Activated T-helper 17 cell treated with anti-CD3 and anti-CD28 coated beads, Interleukin-2, amount 50 U/mL, for 72 hours (primary cell): ENCODE measurements at regions not wholly inside any gene's neighbourhood (a gene's known extent, or its start where the extent isn't known, plus 50 kb on each side); places are given as distances from the start of the nearest gene placed in this dataset.
"Not testable (repeated sequence)": the region's sequence is repeated elsewhere in the genome, so short reads cannot be mapped to it uniquely, and the experiment has no call there.

Experiments used
- ATAC-seq: fragments of 150-1000 bp; cut with Tn5 transposase; replicated peaks from 2 replicates; pipeline ENCODE4 v1.10.0; 2021; ENCODE audit warnings: mild to moderate bottlenecking, moderate library complexity
- H3K27ac Mint-ChIP-seq: one replicate; pipeline ENCODE4 v1.8.0; 2022; ENCODE audit warnings: mixed read lengths
- H3K27me3 Mint-ChIP-seq: one replicate; pipeline ENCODE4 v1.8.0; 2022; ENCODE audit warnings: mixed read lengths
- H3K36me3 Mint-ChIP-seq: one replicate; pipeline ENCODE4 v1.8.0; 2022; ENCODE audit warnings: low read depth, mild to moderate bottlenecking, mixed read lengths
- H3K4me1 Mint-ChIP-seq: one replicate; pipeline ENCODE4 v1.8.0; 2022; ENCODE audit warnings: mixed read lengths
- H3K4me3 Mint-ChIP-seq: one replicate; pipeline ENCODE4 v1.8.0; 2022; ENCODE audit warnings: mild to moderate bottlenecking, mixed read lengths
- H3K9me3 Mint-ChIP-seq: one replicate; pipeline ENCODE4 v1.8.0; 2022; ENCODE audit warnings: mixed read lengths

- H3K4me1 Mint-ChIP-seq: no peaks in the 10 kb centered on the region
- H3K27me3 Mint-ChIP-seq: peaks cover 18% of the 10 kb centered on the region
- H3K9me3 Mint-ChIP-seq: no peaks in the 10 kb centered on the region
- H3K27ac Mint-ChIP-seq: no peak overlapping the region
- peak; percentile 83 for ATAC-seq
- H3K36me3 Mint-ChIP-seq: no peaks in the 10 kb centered on the region
- H3K4me3 Mint-ChIP-seq: no peak overlapping the region
Observed at GRCh38 chr9:33623658-33624586, 99.9 kb downstream of the ANKRD18B start.

- H3K36me3 Mint-ChIP-seq, H3K9me3 Mint-ChIP-seq, H3K27ac Mint-ChIP-seq, ATAC-seq, H3K4me3 Mint-ChIP-seq, H3K4me1 Mint-ChIP-seq: not testable (repeated sequence)
- peaks cover 23% of the 10 kb centered on the region for H3K27me3 Mint-ChIP-seq
Observed at GRCh38 chr9:33628318-33628717, 104.3 kb downstream of the ANKRD18B start.

- H3K27me3 Mint-ChIP-seq: peaks cover 27% of the 10 kb centered on the region
- H3K27ac Mint-ChIP-seq: no peak overlapping the region
- no peaks in the 10 kb centered on the region for H3K36me3 Mint-ChIP-seq
- no peaks in the 10 kb centered on the region for H3K4me1 Mint-ChIP-seq
- no peak overlapping the region for H3K4me3 Mint-ChIP-seq
- peak; percentile 59 for ATAC-seq
- no peaks in the 10 kb centered on the region for H3K9me3 Mint-ChIP-seq
Observed at GRCh38 chr9:33628865-33629410, 104.9 kb downstream of the ANKRD18B start.

GRCh38 chr9:33633636-33634035 is 109.6 kb downstream of the ANKRD18B start:
- no peak overlapping the region for H3K27ac Mint-ChIP-seq
- ATAC-seq: no peak
- no peaks in the 10 kb centered on the region for H3K9me3 Mint-ChIP-seq
- H3K27me3 Mint-ChIP-seq: peaks cover 52% of the 10 kb centered on the region
- H3K4me3 Mint-ChIP-seq: no peak overlapping the region
- no peaks in the 10 kb centered on the region for H3K36me3 Mint-ChIP-seq
- H3K4me1 Mint-ChIP-seq: no peaks in the 10 kb centered on the region

- Mint-ChIP-seq H3K4me1 (no peaks in the 10 kb centered on the region), H3K4me3 (no peak overlapping the region), H3K27ac (no peak overlapping the region), H3K27me3 (peaks cover 57% of the 10 kb centered on the region), H3K9me3 (no peaks in the 10 kb centered on the region), H3K36me3 (no peaks in the 10 kb centered on the region)
- no peak for ATAC-seq
Observed at GRCh38 chr9:33637881-33638280, 113.8 kb downstream of the ANKRD18B start.

GRCh38 chr9:33638391-33638915 is 114.4 kb downstream of the ANKRD18B start:
- Mint-ChIP-seq H3K9me3 (no peaks in the 10 kb centered on the region), H3K4me1 (no peaks in the 10 kb centered on the region), H3K27ac (no peak overlapping the region), H3K36me3 (no peaks in the 10 kb centered on the region), H3K4me3 (no peak overlapping the region), H3K27me3 (peaks cover 52% of the 10 kb centered on the region)
- ATAC-seq: no peak

GRCh38 chr9:33645706-33646105 is 121.7 kb downstream of the ANKRD18B start:
- Mint-ChIP-seq H3K4me1 (no peaks in the 10 kb centered on the region), H3K27me3 (peaks cover 28% of the 10 kb centered on the region), H3K36me3 (no peaks in the 10 kb centered on the region), H3K27ac (no peak overlapping the region), H3K9me3 (no peaks in the 10 kb centered on the region), H3K4me3 (no peak overlapping the region)
- no peak for ATAC-seq

- H3K4me3 Mint-ChIP-seq: no peak overlapping the region
- H3K27me3 Mint-ChIP-seq: peaks cover 29% of the 10 kb centered on the region
- peak; percentile 56 for ATAC-seq
Observed at GRCh38 chr9:33649463-33649862, 125.4 kb downstream of the ANKRD18B start.

GRCh38 chr9:33651125-33651524 is 127.1 kb downstream of the ANKRD18B start:
- peaks cover 28% of the 10 kb centered on the region for H3K27me3 Mint-ChIP-seq

More at GRCh38 chr9:33649463-33649862, 125.4 kb downstream of the ANKRD18B start:
- no peak overlapping the region for H3K27ac Mint-ChIP-seq
- no peaks in the 10 kb centered on the region for H3K4me1 Mint-ChIP-seq
- no peaks in the 10 kb centered on the region for H3K9me3 Mint-ChIP-seq
- no peaks in the 10 kb centered on the region for H3K36me3 Mint-ChIP-seq

GRCh38 chr9:33659921-33660320 is 135.4 kb upstream of the PRSS3 start:
- H3K36me3 Mint-ChIP-seq: no peaks in the 10 kb centered on the region
- H3K9me3 Mint-ChIP-seq: no peaks in the 10 kb centered on the region
- no peak for ATAC-seq
- no peak overlapping the region for H3K27ac Mint-ChIP-seq
- no peaks in the 10 kb centered on the region for H3K4me1 Mint-ChIP-seq
- H3K27me3 Mint-ChIP-seq: no peaks in the 10 kb centered on the region
- H3K4me3 Mint-ChIP-seq: no peak overlapping the region

More at GRCh38 chr9:33651125-33651524, 127.1 kb downstream of the ANKRD18B start:
- no peaks in the 10 kb centered on the region for H3K9me3 Mint-ChIP-seq
- no peak overlapping the region for H3K27ac Mint-ChIP-seq
- no peaks in the 10 kb centered on the region for H3K36me3 Mint-ChIP-seq
- ATAC-seq: no peak
- H3K4me1 Mint-ChIP-seq: no peaks in the 10 kb centered on the region
- H3K4me3 Mint-ChIP-seq: no peak overlapping the region

GRCh38 chr9:33660772-33661171 is 134.6 kb upstream of the PRSS3 start:
- H3K4me3 Mint-ChIP-seq: no peak overlapping the region
- H3K27ac Mint-ChIP-seq: no peak overlapping the region
- no peaks in the 10 kb centered on the region for H3K4me1 Mint-ChIP-seq
- no peaks in the 10 kb centered on the region for H3K27me3 Mint-ChIP-seq
- H3K36me3 Mint-ChIP-seq: no peaks in the 10 kb centered on the region
- no peak for ATAC-seq
- H3K9me3 Mint-ChIP-seq: no peaks in the 10 kb centered on the region

GRCh38 chr9:33661176-33661575 is 134.2 kb upstream of the PRSS3 start:
- H3K4me3 Mint-ChIP-seq: no peak overlapping the region
- H3K4me1 Mint-ChIP-seq: no peaks in the 10 kb centered on the region
- H3K27me3 Mint-ChIP-seq: no peaks in the 10 kb centered on the region
- ATAC-seq: no peak
- no peaks in the 10 kb centered on the region for H3K9me3 Mint-ChIP-seq
- H3K36me3 Mint-ChIP-seq: no peaks in the 10 kb centered on the region
- no peak overlapping the region for H3K27ac Mint-ChIP-seq

GRCh38 chr9:33662871-33663270 is 132.5 kb upstream of the PRSS3 start:
- Mint-ChIP-seq H3K4me3 (no peak overlapping the region), H3K4me1 (no peaks in the 10 kb centered on the region), H3K27ac (no peak overlapping the region), H3K36me3 (no peaks in the 10 kb centered on the region), H3K27me3 (no peaks in the 10 kb centered on the region), H3K9me3 (no peaks in the 10 kb centered on the region)
- ATAC-seq: no peak

GRCh38 chr9:33676194-33676745 is 119.1 kb upstream of the PRSS3 start:
- Mint-ChIP-seq H3K4me3 (peak overlapping the region; percentile 91), H3K4me1 (peaks cover 11% of the 10 kb centered on the region), H3K27me3 (peaks cover 56% of the 10 kb centered on the region)
- not testable (repeated sequence) for H3K36me3 Mint-ChIP-seq, ATAC-seq, H3K27ac Mint-ChIP-seq, H3K9me3 Mint-ChIP-seq
